GM12873 (cell line): ENCODE measurements at regions not wholly inside any gene's neighbourhood (a gene's known extent, or its start where the extent isn't known, plus 50 kb on each side); places are given as distances from the start of the nearest gene placed in this dataset.

ENCODE experiments used
- CTCF ChIP-seq: IDR thresholded peaks from 2 replicates; pipeline ENCODE4 v1.5.1; 2012; ENCODE audit warnings: low read depth, mild to moderate bottlenecking, moderate library complexity, low read length, control low read depth; ENCODE audit not compliant: insufficient read depth; ENCODE audit errors: missing control alignments

GRCh38 chr10:37654466-37654865, 202.9 kb downstream of the ZNF248 start:
- TF ChIP-seq CTCF, result no peak

- no peak for TF ChIP-seq CTCF
Measured at GRCh38 chr10:37643187-37643586, 214.2 kb downstream of the ZNF248 start.

DNA sequence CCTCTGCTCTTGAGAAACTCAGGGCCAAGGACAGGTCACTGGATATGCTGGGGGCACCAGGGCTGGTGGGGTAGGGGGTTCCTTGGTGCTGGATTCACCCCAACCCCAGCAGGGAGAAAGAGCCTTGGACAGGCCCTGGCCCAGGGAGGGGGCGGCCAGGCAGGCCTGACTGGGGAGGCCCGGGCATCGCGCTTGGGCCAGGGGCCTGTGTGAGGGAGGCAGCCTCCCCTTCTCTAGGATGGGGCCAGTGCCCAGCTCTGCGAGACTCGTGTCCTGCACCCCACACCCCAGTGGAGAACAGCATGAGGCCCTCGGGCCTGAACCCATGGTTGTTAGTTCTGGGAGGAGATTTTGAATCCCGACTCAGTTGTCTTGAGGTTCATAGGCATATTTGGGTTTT, 217.1 kb downstream of the ZNF248 start:
- no peak for TF ChIP-seq CTCF

DNA sequence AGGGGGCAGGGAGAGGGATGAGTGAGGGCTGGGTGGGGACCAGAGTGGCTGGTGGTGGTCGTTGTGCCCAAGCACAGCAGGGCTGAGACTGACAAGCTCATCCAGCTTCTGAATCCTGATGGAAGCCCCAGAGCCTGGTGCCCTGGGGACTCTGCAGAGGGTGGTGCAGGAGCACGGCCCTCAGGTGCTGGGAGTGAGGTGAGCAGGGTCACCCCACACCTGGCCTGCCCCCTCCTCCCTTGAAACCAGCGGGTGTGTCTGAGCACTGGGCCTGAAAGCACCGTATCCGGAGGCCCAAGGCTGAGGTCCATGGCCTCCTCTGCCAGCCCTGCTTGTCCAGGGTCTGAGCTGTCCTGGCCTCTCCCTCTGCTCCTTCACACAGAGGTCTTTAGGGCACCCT, 218.2 kb downstream of the ZNF248 start:
- TF ChIP-seq CTCF, result no peak

DNA sequence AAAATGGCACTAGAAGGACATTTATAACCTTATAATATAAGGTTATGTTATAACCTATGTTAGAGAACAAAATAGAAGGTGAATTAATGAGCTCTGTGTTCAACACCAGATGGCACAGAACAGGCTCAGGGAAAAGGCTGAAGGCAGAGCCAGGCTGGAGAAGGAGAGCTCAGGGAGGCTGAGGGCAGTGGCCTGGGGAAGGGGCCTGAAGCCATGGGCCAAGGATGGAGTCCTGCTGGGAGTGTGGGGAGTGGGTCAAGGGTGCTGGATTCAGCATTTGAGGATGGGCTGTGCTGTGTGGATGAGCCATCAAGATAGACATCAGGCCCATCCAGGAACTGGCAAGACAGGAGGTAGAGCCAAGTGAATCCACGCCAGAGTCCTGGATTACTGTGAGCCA, 218.8 kb downstream of the ZNF248 start:
- no peak for TF ChIP-seq CTCF

DNA sequence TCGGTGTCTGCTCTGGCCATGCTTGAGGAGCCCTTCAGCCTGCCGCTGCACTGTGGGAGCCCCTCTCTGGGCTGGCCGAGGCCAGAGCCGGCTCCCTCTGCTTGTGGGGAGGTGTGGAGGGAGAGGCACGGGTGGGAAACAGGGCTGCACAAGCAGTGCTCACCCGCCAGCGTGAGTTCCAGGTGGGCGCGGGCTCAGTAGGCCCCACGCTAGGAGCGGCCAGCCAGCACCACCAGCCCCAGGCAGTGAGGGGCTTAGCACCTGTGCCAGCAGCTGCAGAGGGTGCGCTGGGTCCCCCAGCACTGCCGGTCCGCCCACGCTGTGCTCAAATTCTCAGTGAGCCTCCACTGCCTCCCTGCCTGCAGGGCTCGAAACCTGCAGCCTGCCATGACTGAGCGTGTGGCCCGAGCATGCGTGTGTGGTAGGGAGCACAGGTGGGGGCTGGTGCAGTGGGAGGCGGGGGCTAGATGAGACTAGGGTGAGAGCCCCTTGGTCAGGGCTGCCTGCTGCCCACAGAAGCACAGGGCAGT, 223.0 kb downstream of the ZNF248 start:
- TF ChIP-seq CTCF, result no peak

DNA sequence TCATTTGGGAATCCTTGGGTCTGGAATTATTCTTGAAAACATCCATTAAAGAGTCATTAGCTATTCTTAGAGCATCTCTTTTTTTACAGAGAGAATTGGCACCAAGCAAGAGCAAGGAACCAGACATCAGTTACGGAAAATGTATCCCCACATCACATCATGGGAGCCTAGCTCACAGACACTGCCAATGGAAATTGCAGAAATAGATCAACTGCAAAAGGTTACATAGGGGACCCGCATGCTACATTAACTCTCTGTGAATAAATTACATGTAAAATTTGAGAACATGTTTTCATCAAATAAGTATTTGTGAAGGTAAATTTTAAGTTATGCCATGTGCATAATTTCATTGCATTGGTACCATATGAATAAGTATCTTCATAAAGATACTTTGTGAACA, 224.8 kb downstream of the ZNF248 start:
- TF ChIP-seq CTCF, result no peak
